C1 segment of cervical spinal cord (tissue), 14 donors: ENCODE measurements at regions not wholly inside any gene's neighbourhood (a gene's known extent, or its start where the extent isn't known, plus 50 kb on each side); places are given as distances from the start of the nearest gene placed in this dataset.

Experiments used
- DNase-seq, 14 donors: peaks; one replicate each; lab custom pipeline; 2025; lab: John Stamatoyannopoulos, UW

DNA sequence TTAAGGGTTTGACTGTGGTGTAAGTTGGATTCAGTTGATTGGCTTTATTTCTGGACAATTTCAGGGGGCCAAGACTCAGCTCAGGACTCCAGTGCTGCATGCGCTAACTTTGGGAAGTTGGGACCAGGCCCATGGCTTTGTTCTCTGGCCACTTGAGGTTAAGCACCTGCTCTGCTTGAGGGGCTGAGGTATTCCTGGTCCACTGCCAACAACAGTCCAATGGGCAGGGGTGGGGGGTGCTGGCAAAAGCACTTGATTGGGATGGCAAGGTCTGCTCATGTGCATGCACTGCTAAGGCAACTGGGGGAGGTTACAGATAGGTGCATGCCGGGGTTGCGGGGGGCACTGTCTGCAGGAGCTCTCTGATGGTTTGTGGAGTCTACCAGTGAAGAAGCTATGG is 52.6 kb upstream of the ASB17 start:
- no peak for DNase-seq

DNA sequence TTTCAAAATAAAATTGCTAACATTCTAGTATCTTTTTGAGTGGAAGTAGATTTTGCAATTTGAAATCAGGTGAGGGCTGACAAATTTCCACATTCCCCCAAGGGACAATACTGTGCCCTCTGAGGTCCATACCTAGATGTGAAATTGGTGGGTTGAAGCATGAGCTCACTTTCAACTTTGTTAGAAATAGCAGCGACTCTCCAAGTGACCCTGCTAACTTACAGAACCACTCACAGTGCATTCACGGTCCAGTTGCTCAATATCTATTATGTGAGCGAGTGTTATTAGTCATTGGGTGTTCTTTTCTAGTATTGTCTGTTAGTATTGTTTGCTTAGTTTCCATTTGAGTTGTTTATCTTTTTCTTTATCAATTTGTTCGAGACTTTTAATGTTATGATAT is 53.6 kb upstream of the ASB17 start:
- DNase-seq, result no peak

DNA sequence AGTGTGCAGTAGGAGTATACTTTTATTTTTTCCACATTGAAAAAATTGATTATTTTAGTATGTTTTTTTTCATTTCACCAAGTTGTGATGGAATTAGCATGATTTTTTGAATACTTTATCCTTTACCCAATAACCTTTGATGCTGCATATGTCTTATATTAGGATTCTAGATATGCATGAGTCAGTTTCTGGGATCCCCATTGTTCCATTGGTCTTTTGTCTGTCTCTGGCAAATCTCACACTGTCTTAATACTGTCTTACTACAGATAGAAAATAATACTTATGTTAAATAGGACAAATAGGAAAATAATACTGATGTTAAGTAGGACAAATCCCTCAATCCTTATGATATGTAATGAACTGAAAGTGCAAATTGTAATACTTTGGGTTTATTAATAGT is 54.3 kb upstream of the ASB17 start:
- DNase-seq, result no peak

DNA sequence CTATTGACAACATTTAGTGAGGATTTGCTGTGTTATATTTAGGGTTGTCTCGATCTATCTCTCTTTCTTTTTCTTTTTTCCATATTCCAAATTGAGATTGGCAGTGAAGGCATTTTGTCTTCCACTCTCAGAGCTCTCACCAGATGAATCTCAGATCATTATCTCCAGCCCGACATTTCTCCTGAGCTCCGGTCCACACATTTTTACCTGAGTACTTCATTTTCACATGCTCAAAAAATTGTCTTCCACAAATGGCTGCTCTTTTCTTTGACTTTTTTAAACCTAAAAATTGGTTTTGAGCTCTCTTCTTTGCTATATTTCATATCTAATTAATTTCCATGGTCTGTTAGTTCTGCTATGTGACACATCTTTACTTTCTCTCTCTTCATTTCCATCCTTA is 56.9 kb upstream of the ASB17 start:
- no peak for DNase-seq

DNA sequence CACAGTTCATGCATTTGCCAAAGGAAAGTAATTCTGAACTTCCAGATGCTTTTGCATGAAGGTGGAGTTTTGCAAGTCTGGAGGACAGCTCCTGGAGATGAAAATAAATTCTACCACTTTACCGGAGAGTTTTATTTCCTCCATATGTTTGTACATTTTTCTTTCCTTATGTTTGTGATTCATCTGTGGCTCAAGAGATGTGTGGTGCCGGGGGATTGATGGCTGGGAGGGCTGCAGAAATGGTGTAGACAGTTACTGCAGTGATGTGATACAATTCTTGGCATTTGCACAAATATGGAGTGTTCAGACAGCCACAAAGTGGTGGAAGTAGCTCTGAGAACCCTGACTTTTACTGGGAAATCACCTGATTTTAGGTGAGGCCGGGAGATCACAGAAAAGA is 58.5 kb upstream of the ASB17 start:
- no peak for DNase-seq

DNA sequence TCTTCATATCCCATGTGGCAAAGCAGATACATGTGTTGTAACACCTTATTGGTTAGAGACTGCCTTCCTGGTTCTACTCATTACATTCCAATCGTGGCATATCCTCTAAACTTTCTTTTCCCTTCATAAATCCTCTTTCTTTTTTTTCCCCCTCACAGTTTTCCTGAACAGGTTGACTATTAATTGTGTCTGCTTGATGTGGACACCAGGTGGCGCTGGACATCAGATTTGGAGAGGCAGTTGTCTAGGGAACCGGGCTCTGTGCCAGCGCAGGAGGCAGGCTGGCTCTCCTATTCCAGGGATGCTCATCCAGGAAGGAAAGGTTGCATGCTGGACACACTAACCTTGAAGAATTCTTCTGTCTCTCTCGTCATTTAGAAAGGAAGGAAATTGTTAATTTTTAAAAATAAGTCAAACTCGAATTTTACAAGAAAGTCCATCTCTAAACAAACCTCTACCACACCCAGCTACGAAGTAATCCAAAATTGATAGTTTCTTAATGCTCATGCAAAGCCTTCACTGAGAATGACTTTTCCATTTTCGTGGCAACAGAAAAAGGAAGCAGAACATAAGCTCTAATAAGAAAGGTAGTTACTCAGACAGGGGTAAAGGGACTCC is 59.4 kb upstream of the ASB17 start:
- peak in 13 of 14 donors; percentile 10 to 80 (median 55) for DNase-seq

DNA sequence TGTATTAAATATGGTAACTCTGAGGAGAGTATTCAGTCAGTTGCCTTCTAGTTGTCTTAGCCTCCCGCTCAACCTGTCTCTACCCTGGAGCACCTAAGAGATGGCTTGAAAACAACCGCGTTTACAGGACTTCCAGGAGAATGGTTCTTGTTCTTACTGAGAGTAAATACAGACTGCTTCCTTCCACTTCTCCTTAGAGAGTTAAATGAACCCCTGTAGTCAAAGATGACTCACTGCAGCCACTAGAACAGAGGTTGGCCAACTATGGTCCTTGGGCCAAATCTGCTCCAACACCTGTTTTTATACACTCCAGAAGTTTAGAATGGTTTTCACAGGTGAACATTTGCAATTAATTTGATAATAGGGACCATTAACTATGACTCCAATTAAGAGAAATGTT is 60.1 kb upstream of the ASB17 start:
- no peak for DNase-seq

DNA sequence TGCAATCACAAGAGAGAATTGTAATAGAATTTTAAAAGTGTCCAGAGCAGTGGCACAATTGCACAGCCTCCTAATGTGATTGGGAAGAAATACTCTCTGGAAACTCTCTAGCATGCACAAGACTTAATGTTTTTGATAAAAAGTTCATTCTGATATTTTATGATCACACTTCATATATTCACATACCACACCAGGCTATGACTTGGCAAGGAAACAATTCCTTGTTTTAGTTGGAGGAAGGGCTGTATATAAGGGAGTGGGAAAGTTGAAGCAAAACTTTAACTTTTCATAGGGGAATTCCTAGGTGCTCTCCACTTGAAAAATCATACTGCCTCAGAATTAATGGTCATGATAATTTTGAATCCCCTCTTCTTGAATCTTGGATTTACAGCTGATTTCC is 61.5 kb upstream of the ASB17 start:
- DNase-seq, result no peak

DNA sequence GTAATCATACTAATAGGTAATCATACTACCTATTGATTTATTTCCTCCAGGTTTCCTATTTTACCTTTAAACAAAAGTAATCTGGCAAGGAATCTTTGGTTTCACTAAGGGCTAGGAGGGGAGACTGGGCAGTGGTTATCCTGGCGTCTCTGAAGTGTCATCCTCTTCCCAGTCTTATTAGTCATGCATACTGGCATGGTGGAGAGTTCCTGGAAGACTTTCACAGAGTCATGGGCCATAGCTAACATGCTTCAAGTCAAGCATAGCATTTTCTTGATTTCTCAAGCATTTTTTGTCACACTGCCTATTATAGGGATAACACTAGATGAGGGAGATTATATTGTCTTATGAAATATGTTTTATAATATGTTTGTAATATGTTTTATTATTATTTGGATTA is 64.0 kb upstream of the ASB17 start:
- DNase-seq, result no peak

DNA sequence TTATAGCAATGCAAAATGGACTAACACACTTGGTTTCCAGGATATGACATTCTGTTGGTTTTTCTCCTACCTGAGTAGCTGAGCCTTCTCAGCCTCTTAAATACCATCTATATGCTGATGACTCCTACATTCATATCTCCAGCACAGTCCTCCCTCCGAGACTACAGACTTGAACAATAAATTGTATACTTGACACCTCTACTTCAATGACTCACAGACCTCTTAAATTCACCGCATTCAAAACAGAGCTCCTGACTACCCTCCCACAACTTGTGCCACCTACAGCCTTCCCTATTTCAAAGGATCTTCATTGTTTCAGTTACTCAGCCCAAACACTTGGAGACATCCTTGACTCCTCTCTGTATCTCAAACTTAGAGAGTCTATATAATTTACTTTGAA is 66.8 kb upstream of the ASB17 start:
- no peak for DNase-seq

DNA sequence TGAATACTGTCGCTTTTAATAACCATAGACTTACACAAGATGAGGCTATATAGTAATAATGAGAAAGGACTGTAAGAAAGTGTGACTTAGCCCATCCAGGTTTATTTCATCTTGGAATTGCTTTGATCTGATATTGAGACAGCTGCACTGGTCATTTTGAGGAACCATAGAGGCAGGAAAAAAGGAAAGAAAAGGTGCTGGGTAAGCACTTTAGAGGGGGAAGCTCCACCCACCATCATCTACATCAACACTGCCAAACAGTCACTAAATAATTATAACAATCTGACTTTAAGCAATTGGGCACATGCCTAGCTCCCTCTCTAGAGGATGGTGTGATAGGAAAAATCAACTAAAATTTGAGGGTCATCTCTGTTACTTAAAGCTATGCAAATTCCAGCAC is 70.6 kb upstream of the ST6GALNAC3 start:
- no peak for DNase-seq

DNA sequence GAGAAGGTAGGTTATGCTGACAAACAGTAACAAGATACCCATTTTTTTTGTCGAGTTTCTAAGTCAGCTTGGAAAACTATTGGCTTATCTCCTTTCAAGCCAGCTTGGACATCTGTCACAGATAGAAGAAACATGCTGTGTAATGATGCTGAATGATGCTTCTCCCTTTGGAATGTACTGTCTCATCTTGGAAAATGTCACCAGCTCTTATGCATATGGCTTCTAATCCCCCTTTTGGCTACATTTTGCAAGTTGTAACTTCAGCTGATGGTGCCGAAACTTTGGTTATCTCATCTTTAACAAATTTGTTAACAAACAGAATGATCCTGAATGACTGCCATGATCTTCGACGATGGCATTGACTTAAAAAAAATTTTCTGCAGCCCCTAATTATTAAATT is 68.8 kb upstream of the ST6GALNAC3 start:
- no peak for DNase-seq

DNA sequence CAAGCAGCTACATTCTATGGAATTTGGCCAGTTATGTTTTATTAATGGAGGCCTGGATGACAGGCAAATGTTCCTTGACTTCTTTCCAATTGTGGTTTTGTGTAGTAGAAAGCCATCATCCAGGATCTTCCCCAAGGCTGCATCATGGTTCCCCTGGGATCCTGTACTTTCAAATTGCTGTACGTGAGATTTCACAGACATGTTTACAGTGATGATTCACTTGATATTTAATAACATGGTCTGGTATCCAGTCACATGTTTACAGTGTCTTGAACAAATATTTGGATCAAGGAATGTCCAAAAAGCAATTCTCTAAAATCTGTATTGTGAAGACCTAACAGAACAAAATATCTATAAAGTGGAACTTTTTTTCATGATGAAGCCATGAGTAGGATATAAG is 68.3 kb upstream of the ST6GALNAC3 start:
- no peak for DNase-seq

DNA sequence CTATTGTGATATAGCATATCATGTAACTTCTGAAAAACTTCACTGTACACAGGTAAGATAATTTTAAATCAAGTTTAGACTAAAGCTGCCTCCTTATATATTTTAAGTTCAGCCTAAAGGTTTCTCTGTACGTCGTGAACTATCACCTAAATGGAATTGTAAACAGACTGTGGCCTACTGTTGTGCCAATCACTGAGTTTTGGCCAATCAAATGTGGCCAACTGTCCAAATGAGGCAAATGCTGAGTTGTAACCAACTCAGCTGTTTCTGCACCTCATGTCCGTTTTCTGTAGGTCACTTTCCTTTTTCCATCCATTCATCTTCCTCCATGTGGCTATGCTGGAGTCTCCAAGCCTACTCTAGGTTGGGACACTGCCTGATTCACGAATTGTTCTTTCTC is 63.7 kb upstream of the ST6GALNAC3 start:
- no peak for DNase-seq

DNA sequence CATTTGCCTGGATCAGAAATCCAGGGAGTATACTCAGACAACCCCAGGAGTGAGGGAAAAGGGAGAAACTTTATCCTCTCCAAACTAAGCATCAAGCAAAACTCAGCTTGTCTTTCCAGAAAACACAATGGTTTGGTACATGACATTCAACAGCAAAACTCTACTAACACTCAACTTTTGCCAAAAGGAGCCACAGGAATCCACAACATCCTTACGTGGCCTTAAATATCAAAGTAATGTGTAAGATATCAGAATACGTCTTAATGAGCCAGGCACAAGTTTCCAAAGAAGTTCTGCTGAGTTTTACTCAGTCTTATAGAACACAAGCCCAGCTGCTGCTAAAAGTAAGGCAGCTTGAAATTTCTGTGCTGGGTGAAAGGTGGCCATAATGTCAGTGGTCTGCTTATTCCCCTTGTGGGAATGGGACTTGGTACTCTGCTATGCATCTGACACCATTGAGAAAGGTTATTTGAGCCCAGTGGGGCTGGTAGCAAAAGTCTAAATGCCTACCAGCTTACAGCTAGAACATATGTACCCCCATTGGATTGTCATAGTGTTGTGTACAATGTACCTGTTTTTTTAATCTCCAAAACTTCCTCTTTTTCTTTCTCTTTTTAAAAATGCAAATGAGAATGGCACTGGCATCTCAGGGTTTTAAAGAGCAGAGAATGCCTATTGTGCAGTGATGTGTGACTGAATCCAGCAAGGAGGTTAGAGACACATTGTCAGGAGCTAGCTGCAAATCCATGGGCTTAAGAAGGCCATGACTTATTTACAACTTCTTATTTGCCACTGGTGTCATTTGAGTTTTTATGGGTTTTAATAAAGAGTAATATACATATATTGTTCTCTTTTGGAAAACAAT is 62.0 kb upstream of the ST6GALNAC3 start:
- DNase-seq, result no peak

DNA sequence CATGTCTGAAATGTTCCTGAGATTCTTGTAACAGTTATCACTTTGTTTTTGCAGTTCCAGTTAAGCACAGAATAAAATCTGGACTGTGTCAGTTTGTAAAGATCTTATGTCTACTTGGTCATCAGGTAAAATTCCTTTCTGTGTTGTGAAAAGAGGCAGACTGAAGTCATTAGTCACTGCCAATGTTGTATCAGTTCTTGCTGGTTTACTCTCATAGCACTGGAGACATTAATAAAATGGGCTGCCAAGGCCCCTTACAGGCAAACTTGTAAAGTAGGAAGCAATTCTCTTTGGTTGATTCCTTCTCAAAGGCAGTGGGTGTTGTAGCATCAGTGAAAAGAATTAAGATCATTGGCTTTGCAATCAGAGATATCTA is 61.4 kb upstream of the ST6GALNAC3 start:
- DNase-seq, result no peak

DNA sequence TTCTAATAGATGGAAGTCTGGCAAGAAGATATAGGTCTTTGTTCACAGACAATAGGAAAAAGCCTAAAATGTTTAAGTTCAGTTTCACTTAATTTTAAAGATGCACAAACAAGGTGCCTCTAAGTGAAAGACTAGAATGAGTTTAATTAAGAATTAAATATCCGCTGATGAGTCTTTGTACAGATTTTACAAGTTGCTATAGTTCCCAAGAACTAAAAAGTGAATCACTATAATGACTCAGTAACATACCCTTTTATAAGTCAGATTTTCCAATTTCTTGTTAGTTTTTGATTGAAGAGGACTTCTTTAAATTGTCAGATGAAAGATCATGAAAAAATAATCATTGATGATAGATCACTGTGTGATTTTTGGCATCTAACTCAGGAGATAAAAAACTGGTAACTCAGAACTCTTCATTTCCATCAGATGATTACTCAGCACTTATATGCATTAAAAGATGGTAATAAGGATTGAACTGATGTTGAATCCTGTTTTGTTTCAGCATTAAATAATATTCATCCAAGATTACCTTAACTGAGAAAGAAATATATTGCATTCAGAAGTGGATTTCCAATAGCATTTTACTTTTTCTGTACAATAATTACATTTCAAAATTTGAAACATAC is 59.0 kb upstream of the ST6GALNAC3 start:
- DNase-seq, result no peak

DNA sequence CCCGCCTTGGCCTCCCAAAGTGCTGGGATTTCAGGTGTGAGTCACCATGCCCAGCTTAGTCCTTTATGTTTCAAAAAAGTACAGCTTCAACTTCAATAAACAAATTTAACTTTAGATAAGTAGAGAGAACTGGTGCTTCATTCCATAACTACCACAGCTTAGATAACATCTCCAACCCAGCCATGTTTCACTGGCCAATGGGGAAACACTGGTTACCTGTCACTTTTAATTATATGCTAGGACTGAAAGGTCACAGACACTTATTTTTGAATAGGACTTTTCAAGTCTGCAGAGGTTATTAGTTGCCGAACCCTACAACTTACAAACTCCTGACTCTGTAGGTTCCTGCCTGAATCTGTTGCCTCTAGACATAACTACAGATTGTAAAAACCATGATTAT is 56.5 kb upstream of the ST6GALNAC3 start:
- no peak for DNase-seq

DNA sequence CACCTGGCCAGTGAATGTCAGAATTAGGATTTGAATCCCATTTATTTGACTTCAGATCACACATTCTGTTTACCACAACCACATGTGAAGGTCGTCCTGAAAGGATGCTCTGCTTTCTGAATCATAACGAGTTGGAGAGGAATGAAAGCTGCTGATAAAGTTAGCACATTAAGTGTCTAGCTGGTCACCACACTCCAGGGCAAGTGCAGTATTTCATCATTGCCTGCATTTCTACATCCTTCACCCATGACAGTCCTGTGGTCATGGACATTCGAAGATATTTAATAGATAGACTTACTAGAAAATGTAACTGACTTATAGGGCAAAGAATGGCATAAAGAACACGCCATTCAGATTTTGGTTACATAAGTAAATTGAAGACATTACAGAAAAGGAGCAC is 52.7 kb upstream of the ST6GALNAC3 start:
- DNase-seq, result no peak

DNA sequence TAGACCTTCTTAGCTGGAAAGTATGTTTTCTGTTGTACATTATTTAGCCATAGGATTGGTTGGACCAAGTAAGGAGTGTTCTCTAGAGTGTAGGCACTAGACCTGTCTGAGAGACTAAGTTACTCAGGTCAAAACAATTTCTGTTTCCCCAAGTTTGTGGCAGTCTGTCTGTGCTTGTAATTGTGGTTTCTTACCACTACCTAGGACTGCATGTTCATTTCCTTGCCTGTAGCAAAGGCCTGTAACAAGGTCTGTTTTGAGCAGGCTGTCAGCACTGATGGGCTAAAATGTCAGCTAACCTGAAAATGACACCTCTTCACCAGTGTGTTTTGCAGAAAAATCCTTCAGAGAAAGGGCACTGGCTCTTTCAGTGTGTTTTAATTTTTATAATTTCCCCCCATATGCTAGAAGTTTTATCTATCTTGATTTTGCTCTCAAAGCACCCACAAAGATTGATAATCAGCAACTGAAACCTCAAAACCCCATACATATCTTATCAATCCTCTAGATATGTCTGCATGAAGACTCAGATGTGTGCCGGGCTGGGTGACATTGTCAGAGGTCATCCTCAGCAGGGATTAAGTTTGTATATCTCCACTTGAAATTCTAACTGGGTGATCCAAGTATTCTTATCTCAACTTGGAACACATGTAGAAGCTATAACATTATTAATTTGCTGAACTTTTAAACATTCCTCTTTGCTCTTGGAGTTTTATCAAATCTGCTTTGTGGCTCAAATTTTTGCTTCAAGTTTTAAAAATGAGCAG is 50.7 kb upstream of the ST6GALNAC3 start:
- no peak for DNase-seq
